ENCODE measurements at regions not wholly inside any gene's neighbourhood (a gene's known extent, or its start where the extent isn't known, plus 50 kb on each side); places are given as distances from the start of the nearest gene placed in this dataset.

- DNase-seq (ENCODE audit: low spot score), result no peak
Observed at GRCh38 chr2:221154176-221154575, 417.9 kb downstream of the EPHA4 start.

- no peak for DNase-seq (ENCODE audit: low spot score)
Observed at GRCh38 chr2:221156062-221156734, 415.9 kb downstream of the EPHA4 start.

- no peak for DNase-seq (ENCODE audit: low spot score)
Observed at GRCh38 chr2:221161186-221161585, 410.9 kb downstream of the EPHA4 start.

- DNase-seq (ENCODE audit: low spot score), result no peak
Observed at GRCh38 chr2:221166292-221166691, 405.8 kb downstream of the EPHA4 start.

- DNase-seq (ENCODE audit: low spot score), result no peak
Observed at GRCh38 chr2:221167561-221167960, 404.5 kb downstream of the EPHA4 start.

- DNase-seq (ENCODE audit: low spot score), result no peak
Observed at GRCh38 chr2:221169724-221170123, 402.4 kb downstream of the EPHA4 start.

- no peak for DNase-seq (ENCODE audit: low spot score)
Observed at GRCh38 chr2:221170548-221170947, 401.6 kb downstream of the EPHA4 start.

- DNase-seq (ENCODE audit: low spot score), result no peak
Observed at GRCh38 chr2:221176667-221177066, 395.4 kb downstream of the EPHA4 start.

- no peak for DNase-seq (ENCODE audit: low spot score)
Observed at GRCh38 chr2:221178139-221178538, 394.0 kb downstream of the EPHA4 start.

- no peak for DNase-seq (ENCODE audit: low spot score)
Observed at GRCh38 chr2:221186873-221187272, 385.2 kb downstream of the EPHA4 start.

GRCh38 chr2:221189431-221190067 is 382.6 kb downstream of the EPHA4 start:
- no peak for DNase-seq (ENCODE audit: low spot score)

- DNase-seq (ENCODE audit: low spot score), result no peak
Observed at GRCh38 chr2:221195829-221196228, 376.3 kb downstream of the EPHA4 start.

GRCh38 chr2:221197225-221197856 is 374.8 kb downstream of the EPHA4 start:
- no peak for DNase-seq (ENCODE audit: low spot score)

- no peak for DNase-seq (ENCODE audit: low spot score)
Observed at GRCh38 chr2:221198309-221198708, 373.8 kb downstream of the EPHA4 start.

GRCh38 chr2:221200184-221200839 is 371.8 kb downstream of the EPHA4 start:
- DNase-seq (ENCODE audit: low spot score), result no peak

GRCh38 chr2:221202431-221202830 is 369.7 kb downstream of the EPHA4 start:
- DNase-seq (ENCODE audit: low spot score), result no peak

GRCh38 chr2:221203125-221203524 is 369.0 kb downstream of the EPHA4 start:
- DNase-seq (ENCODE audit: low spot score), result no peak

GRCh38 chr2:221203856-221204255 is 368.2 kb downstream of the EPHA4 start:
- no peak for DNase-seq (ENCODE audit: low spot score)

GRCh38 chr2:221204699-221205098 is 367.4 kb downstream of the EPHA4 start:
- no peak for DNase-seq (ENCODE audit: low spot score)

GRCh38 chr2:221205103-221205673 is 366.9 kb downstream of the EPHA4 start:
- DNase-seq (ENCODE audit: low spot score), result no peak

- DNase-seq (ENCODE audit: low spot score), result no peak
Observed at GRCh38 chr2:221210686-221211085, 361.4 kb downstream of the EPHA4 start.

GRCh38 chr2:221211653-221212052 is 360.5 kb downstream of the EPHA4 start:
- DNase-seq (ENCODE audit: low spot score), result no peak

GRCh38 chr2:221212105-221212504 is 360.0 kb downstream of the EPHA4 start:
- DNase-seq (ENCODE audit: low spot score), result no peak

Measured in AG08396 (cell line).